Adrenal gland (tissue), 5 donors: ENCODE measurements at regions not wholly inside any gene's neighbourhood (a gene's known extent, or its start where the extent isn't known, plus 50 kb on each side); places are given as distances from the start of the nearest gene placed in this dataset.

Experiments used
- CTCF ChIP-seq, 6 experiments: fragments of 450-650 bp in 4 of 6; fragments of 200-600 bp in 2 of 6; sonication (generic) in 1 of 6; IDR thresholded peaks; 1 replicate in 5 of 6; 2 replicates in 1 of 6; pipeline versions ENCODE4 v1.5.1 to v1.8.0; 2016 to 2021; ENCODE audit warnings: antibody characterized with exemption in 6 of 6, mild to moderate bottlenecking in 2 of 6, moderate library complexity in 1 of 6
- POLR2A ChIP-seq, 2 donors: fragments of 450-650 bp; IDR thresholded peaks; one replicate each; pipeline ENCODE4 v1.6.1; 2017; ENCODE audit warnings: antibody characterized with exemption in 2 of 2, mild to moderate bottlenecking in 2 of 2, moderate library complexity in 1 of 2
- donor health status: DM: no; HTN: no; CAD: no.

GRCh38 chr7:156307193-156307592 lies 333.4 kb upstream of the RNF32 start:
- TF ChIP-seq POLR2A (IDR thresholded peaks at IDR 0.05) (no peak), CTCF (IDR thresholded peaks at IDR 0.05) (no peak)
